Thoracic aorta (tissue), 2 donors: ENCODE measurements at regions not wholly inside any gene's neighbourhood (a gene's known extent, or its start where the extent isn't known, plus 50 kb on each side); places are given as distances from the start of the nearest gene placed in this dataset.

Source experiments
- ATAC-seq: fragments of 150-250 bp; one replicate; pipeline ENCODE4 v1.8.0; 2017; ENCODE audit warnings: low read depth; ENCODE audit not compliant: insufficient number of reproducible peaks, low FRiP score
- DNase-seq: peaks from one replicate; pipeline ENCODE4 v3.0.0-alpha.2; 2020; ENCODE audit warnings: low spot score
- H3K27ac ChIP-seq, 2 donors: fragments of 200-600 bp; sonication (generic); 1 replicate in 1 of 2; 2 replicates in 1 of 2; pipeline ENCODE4 v1.5.1; 2016; ENCODE audit warnings: mild to moderate bottlenecking in 2 of 2, moderate library complexity in 2 of 2
- H3K27me3 ChIP-seq: fragments of 200-600 bp; sonication (generic); replicated peaks from 2 replicates; pipeline ENCODE4 v1.6.0; 2016; ENCODE audit warnings: mild to moderate bottlenecking; ENCODE audit not compliant: insufficient read depth
- H3K36me3 ChIP-seq: fragments of 200-600 bp; sonication (generic); one replicate; pipeline ENCODE4 v1.5.1; 2016
- H3K4me1 ChIP-seq, 2 donors: fragments of 200-600 bp; sonication (generic); 1 replicate in 1 of 2; 2 replicates in 1 of 2; pipeline versions ENCODE4 v1.5.1 to v1.6.0; 2016; ENCODE audit warnings: low read depth in 2 of 2, mild to moderate bottlenecking in 1 of 2; ENCODE audit not compliant: control insufficient read depth in 1 of 2
- H3K4me3 ChIP-seq: fragments of 200-600 bp; sonication (generic); 2 replicates; pipeline ENCODE4 v1.5.1; 2016; ENCODE audit warnings: mild to moderate bottlenecking
- H3K9me3 ChIP-seq: fragments of 200-600 bp; sonication (generic); 2 replicates; pipeline ENCODE4 v1.5.1; 2016
- TF ChIP-seq, protein P1 (sequence below): fragments of 200-600 bp; sonication (generic); IDR thresholded peaks from one replicate; pipeline ENCODE4 v1.5.1; 2019; ENCODE audit warnings: antibody characterized with exemption

DNA sequence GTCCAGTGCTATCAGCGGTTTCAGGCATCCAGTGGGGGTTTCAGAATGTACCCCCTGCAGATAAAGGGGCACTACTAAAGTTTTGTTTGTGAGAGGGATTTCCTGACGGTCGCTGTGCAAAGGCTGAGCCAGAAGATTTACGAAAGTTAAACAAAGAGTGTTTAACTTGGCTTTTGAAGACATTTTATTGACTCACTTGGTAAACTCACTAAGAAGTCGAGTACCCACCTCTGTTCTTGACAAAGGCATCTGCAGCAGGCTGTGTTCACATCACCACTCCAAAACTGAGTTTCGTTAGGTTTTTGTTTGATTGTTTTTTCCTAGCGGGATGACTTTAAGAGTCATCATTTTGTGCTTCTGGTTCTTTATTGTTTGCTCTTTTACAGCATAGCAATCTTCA lies 143.9 kb upstream of the TBL1X start:
- TF ChIP-seq, protein P1, sequence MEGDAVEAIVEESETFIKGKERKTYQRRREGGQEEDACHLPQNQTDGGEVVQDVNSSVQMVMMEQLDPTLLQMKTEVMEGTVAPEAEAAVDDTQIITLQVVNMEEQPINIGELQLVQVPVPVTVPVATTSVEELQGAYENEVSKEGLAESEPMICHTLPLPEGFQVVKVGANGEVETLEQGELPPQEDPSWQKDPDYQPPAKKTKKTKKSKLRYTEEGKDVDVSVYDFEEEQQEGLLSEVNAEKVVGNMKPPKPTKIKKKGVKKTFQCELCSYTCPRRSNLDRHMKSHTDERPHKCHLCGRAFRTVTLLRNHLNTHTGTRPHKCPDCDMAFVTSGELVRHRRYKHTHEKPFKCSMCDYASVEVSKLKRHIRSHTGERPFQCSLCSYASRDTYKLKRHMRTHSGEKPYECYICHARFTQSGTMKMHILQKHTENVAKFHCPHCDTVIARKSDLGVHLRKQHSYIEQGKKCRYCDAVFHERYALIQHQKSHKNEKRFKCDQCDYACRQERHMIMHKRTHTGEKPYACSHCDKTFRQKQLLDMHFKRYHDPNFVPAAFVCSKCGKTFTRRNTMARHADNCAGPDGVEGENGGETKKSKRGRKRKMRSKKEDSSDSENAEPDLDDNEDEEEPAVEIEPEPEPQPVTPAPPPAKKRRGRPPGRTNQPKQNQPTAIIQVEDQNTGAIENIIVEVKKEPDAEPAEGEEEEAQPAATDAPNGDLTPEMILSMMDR, result no peak
- Histone ChIP-seq H3K27me3 (no peaks in the 10 kb centered on the region), H3K4me1 (peaks cover 0 to 3% of the 10 kb centered on the region in 2 donors), H3K9me3 (no peaks in the 10 kb centered on the region), H3K27ac (no peak overlapping the region), H3K4me3 (no peak overlapping the region), H3K36me3 (no peaks in the 10 kb centered on the region)
- DNase-seq, result no peak
- ATAC-seq, result no peak

GRCh38 chrX:9324676-9325075 lies 140.2 kb upstream of the TBL1X start:
- Histone ChIP-seq H3K27me3 (no peaks in the 10 kb centered on the region), H3K36me3 (no peaks in the 10 kb centered on the region), H3K27ac (no peak overlapping the region), H3K9me3 (no peaks in the 10 kb centered on the region), H3K4me3 (no peak overlapping the region), H3K4me1 (peaks cover 0 to 3% of the 10 kb centered on the region in 2 donors)
- ATAC-seq (no peak), DNase-seq (no peak)
- TF ChIP-seq, protein P1, result no peak

DNA sequence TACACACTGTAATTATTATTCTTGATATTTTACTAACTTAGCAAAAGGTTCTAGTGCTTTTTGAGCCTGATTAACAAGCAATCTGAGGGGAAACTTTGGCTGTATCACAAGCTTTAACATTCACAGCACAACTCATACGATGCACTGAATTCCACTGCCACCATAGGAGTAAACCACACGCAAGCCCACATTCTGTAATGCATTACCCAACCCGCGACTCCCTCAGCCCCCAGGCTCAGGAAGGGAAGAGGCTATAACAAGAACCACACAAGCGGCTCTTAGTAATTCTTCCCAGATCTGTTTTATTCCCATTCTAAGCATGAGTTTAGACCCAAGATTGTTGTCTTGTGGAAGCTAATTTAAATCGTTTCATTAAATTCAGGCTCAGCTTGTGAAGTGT lies 138.5 kb upstream of the TBL1X start:
- no peak for DNase-seq
- TF ChIP-seq, protein P1, result no peak
- H3K4me1 ChIP-seq, result peaks cover 0 to 3% of the 10 kb centered on the region in 2 donors
- no peak overlapping the region for H3K4me3 ChIP-seq
- no peak for ATAC-seq
- no peaks in the 10 kb centered on the region for H3K9me3 ChIP-seq
- H3K27me3 ChIP-seq, result no peaks in the 10 kb centered on the region
- H3K27ac ChIP-seq, result no peak overlapping the region
- no peaks in the 10 kb centered on the region for H3K36me3 ChIP-seq

- ATAC-seq (no peak), DNase-seq (no peak)
- no peaks in the 10 kb centered on the region for H3K27me3 ChIP-seq
- no peaks in the 10 kb centered on the region for H3K9me3 ChIP-seq
- H3K4me3 ChIP-seq, result no peak overlapping the region
- TF ChIP-seq, protein P1, result no peak
- no peaks in the 10 kb centered on the region for H3K36me3 ChIP-seq
- no peak overlapping the region for H3K27ac ChIP-seq
- peaks cover 0 to 3% of the 10 kb centered on the region in 2 donors for H3K4me1 ChIP-seq
Observed at GRCh38 chrX:9327086-9327746, 137.6 kb upstream of the TBL1X start.

DNA sequence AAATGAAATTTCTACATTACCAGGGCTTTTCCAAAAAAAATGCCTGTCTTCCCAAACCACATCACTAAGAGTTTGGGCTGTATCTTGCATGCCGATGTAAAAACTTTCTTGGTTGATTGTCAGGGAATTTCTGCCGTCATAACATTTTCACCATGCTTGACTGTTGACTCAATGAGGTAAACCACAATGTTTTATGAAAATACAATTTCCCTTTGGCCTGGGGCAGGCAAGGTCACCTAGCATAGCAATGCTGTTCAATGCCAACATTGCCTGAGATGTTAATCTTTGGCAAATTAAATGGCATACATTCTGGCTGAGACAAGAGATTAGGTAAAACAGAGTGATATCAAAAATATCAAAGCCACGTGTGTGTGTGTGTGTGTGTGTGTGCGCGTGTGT lies 137.1 kb upstream of the TBL1X start:
- no peaks in the 10 kb centered on the region for H3K9me3 ChIP-seq
- ATAC-seq (no peak), DNase-seq (no peak)
- TF ChIP-seq, protein P1, result no peak
- peaks cover 0 to 3% of the 10 kb centered on the region in 2 donors for H3K4me1 ChIP-seq
- H3K36me3 ChIP-seq, result no peaks in the 10 kb centered on the region
- H3K27me3 ChIP-seq, result no peaks in the 10 kb centered on the region
- H3K27ac ChIP-seq, result no peak overlapping the region
- H3K4me3 ChIP-seq, result no peak overlapping the region
